HG02588 (cell line): ENCODE measurements at regions not wholly inside any gene's neighbourhood (a gene's known extent, or its start where the extent isn't known, plus 50 kb on each side); places are given as distances from the start of the nearest gene placed in this dataset.
"Not testable (repeated sequence)": the region's sequence is repeated elsewhere in the genome, so short reads cannot be mapped to it uniquely, and the experiment has no call there.

Experiments
- ATAC-seq: cut with Tn5 transposase; IDR thresholded peaks from one replicate; pipeline ENCODE4 v1.9.1; 2021; ENCODE audit warnings: mild to moderate bottlenecking, moderate library complexity; ENCODE audit not compliant: unreplicated experiment

DNA sequence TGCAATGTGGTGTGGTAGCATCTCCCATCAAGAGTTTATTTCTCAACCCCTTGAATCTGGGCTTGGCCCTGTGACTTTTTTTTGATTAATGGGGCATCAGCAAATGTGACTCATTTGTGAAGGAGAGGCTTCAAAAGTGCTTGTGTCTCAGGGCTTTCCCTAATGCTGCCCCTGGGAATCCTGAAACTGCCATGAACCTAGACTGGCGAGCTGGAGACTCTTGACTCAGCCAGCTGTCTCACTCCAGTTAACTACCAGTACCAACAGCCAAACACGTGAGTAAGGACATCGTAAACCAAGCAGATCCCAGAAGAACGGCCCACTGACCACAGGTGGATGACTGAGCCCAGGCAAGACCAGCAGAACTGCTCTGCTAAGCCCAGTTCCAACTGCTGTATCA lies 72.8 kb upstream of the ADTRP start:
- no peak for ATAC-seq

GRCh38 chr6:11848852-11849731 lies 70.5 kb upstream of the ADTRP start:
- ATAC-seq: no peak

- ATAC-seq: no peak
Observed at GRCh38 chr6:11848346-11848651, 69.7 kb upstream of the ADTRP start.

- no peak for ATAC-seq
Observed at GRCh38 chr6:11847515-11848345, 69.1 kb upstream of the ADTRP start.

- ATAC-seq: not testable (repeated sequence)
Observed at GRCh38 chr6:11847068-11847467, 68.5 kb upstream of the ADTRP start.

DNA sequence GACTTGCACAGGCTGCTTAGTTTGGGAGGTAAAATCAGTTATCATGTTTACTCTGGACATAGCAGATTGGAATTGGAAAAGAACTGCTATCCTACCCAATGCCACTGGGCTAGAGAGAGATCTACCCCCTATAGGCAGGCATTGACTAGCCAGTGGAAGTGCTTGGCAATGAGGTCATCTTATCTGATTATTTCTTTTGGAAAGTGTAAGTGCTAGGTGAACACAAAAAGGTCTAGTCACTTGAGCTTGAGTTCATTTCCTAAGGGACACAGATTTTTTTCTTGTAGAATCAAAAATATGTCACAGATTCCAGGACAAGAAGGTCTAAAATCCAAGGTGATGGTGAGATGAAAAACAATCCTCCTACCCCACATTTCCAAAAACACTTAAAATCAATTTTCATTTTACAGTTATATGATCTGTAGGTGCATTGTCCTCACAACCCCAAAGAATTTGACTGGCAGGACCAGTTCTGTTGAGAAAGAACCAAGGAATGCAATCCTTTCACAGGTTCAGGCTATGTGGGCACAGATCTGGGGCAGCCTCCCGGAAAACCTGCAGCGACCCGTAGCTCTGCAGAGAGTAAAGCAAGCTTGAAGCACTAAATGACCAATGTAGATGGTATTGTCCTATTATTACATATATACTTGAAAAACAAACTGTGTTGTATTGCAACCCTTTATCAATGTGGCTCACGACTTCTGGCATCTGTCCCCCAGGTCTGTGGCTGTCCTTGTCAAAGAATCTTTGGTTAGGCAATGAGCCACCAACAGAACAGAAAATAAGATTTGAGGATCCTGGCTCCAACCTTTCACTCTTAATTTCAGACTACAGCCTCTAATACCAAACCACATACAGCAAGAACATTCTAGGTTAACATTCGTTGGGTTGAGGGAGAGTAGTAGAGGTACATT lies 67.3 kb upstream of the ADTRP start:
- no peak for ATAC-seq

GRCh38 chr6:11842795-11843194 lies 64.2 kb upstream of the ADTRP start:
- ATAC-seq: not testable (repeated sequence)

DNA sequence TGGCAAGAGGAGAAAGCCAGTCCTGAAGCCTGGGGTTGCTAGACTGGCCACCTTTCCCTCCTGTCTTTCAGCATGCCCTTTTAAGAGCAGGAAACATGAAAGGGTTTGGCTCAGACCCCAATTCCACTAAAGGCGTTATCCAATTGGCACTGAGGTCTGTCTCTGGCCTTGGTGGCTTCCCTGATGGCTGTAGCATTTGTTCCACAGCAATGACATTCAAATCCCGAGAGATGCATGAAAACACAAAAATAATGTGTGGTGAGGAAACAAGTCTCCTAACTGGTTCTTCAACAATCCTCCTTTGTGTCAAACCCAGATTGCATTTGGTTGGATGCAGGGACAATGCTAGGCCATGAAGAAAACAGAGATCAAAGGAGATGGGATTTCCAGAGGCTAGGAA lies 56.5 kb upstream of the ADTRP start:
- ATAC-seq: no peak

DNA sequence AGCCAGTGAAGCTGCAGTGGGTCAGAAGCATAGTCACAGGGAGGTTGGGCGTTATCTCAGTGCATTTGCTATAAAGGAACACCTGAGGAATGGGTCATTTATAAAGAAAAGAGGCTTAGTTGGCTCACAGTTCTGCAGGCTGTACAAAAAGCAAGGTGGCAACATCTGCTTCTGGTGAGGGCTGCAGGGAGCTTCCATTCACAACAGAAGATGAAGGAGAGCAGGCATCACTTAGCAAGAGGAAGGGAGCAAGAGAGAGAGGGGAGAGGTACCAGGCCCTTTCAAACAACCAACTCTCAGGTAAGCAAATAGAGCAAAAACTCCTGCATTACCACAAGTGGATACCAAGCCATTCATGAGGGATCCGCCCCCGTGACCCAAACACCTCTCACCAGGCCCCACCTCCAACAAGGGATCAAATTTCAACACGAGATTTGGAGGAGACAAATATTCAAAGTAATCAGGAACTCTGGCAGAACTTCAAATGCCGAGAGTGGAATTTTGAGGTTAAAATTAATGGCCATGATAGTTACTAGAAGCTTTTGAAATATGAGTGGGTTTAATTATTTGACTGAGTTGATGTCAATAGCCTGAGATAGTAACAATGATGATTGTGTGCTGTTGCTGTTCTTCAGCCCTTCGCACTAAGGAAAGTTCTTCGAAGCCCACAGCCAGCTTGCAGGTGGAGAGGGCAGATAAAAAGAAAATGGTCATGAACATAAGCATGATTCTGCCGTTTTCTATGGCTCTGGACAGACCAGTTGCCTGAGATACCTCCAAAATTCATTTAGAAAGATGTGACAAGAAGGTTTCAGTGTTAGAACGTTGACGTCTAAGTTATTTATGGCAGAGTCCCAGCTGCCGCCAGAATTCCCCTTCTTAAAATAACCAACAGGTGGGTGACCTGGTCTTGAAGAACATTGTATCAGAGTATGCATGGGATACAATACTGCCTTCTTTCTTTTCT lies 55.3 kb upstream of the ADTRP start:
- ATAC-seq: peak; percentile 82

- ATAC-seq: no peak
Observed at GRCh38 chr6:11831653-11832052, 53.0 kb upstream of the ADTRP start.

DNA sequence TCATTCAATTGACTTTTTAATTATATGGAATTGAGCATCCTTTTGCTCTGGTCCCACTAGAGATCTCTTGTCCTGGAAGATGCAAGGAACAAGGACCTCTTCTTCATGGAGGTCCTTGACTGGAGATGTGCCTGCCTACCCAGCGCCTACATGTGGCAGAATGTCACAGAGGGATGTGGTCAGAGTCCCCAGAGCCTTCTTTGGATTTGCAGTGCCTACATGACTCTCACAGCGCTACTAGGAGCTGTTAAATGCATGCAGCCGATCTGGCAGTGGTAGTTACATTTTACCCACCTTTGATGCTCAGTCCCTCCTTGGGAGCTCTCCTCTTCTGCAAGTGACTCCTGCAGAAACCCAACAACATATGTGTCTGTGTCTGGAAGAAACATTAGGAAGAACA lies 51.9 kb upstream of the ADTRP start:
- no peak for ATAC-seq

GRCh38 chr6:11830105-11830504 lies 51.5 kb upstream of the ADTRP start:
- no peak for ATAC-seq

- ATAC-seq: no peak
Observed at GRCh38 chr6:11828262-11828870, 49.8 kb upstream of the ADTRP start.
